Activated naive CD4-positive, alpha-beta T cell treated with anti-CD3 and anti-CD28 coated beads, Interleukin-2, amount 50 U/mL, for 72 hours (primary cell): ENCODE measurements at regions not wholly inside any gene's neighbourhood (a gene's known extent, or its start where the extent isn't known, plus 50 kb on each side); places are given as distances from the start of the nearest gene placed in this dataset.

Experiments used
- ATAC-seq, 2 donors: fragments of 150-1000 bp; cut with Tn5 transposase; 2 replicates each; pipeline ENCODE4 v1.10.0; 2021; ENCODE audit warnings: mild to moderate bottlenecking in 2 of 2, moderate library complexity in 2 of 2
- DNase-seq, 2 donors: peaks; one replicate each; pipeline ENCODE4 v3.0.0; 2021 to 2022; ENCODE audit warnings: low spot score in 2 of 2
- H3K27ac Mint-ChIP-seq, 2 donors: one replicate each; pipeline ENCODE4 v1.8.0; 2022; ENCODE audit warnings: mild to moderate bottlenecking in 2 of 2, mixed read lengths in 2 of 2
- H3K36me3 Mint-ChIP-seq, 2 donors: one replicate each; pipeline ENCODE4 v1.8.0; 2022; ENCODE audit warnings: mixed read lengths in 2 of 2
- H3K9me3 Mint-ChIP-seq, 2 donors: one replicate each; pipeline ENCODE4 v1.8.0; 2022; ENCODE audit warnings: mixed read lengths in 2 of 2

GRCh38 chr6:14965424-14966075, 280.3 kb upstream of the JARID2 start:
- H3K27ac Mint-ChIP-seq = no peak overlapping the region
- peaks cover 0 to 4% of the 10 kb centered on the region in 2 donors for H3K9me3 Mint-ChIP-seq
- H3K36me3 Mint-ChIP-seq = no peaks in the 10 kb centered on the region
- ATAC-seq = no peak
- DNase-seq = no peak

DNA sequence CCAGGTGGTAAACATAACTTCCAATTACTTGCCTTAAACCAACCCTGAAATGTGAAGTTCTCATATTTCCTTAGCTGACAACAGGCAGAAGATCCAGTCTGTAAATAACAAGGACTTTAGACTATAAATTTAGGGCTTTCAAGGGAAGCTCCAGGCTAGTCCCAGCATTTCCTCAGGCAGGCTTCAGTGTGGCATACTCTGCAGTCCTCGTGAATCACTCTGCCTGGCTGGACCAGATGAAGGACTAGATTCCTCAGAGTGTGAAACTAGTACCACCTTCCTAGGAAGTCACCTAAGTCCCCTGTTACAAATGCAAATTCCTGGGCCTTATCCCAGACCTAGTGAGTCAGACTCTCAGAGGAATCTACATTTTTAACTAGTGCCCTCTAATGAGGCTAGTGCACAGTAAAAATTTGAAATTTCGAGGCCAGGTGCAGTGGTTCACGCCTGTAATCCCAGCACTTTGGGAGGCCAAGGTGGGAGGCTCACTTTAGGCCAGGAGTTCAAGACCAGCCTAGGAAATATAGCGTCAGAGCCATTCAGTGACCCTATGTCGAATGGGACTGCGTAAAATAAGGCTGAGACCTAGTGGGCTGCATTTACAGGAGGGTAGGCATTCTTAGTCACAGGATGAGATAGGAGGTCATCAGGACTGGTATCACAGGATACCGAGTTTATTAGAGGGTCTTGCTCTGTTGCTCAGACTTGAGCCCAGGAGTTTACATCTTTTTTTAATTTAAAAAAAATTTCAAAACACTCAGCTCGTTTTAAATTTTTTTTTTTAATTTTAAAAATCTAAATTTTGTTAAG, 279.6 kb upstream of the JARID2 start:
- H3K36me3 Mint-ChIP-seq = no peaks in the 10 kb centered on the region
- ATAC-seq (peak in 1 of 2 donors; percentile 18), DNase-seq (no peak)
- H3K27ac Mint-ChIP-seq = no peak overlapping the region
- H3K9me3 Mint-ChIP-seq = peaks cover 0 to 4% of the 10 kb centered on the region in 2 donors

DNA sequence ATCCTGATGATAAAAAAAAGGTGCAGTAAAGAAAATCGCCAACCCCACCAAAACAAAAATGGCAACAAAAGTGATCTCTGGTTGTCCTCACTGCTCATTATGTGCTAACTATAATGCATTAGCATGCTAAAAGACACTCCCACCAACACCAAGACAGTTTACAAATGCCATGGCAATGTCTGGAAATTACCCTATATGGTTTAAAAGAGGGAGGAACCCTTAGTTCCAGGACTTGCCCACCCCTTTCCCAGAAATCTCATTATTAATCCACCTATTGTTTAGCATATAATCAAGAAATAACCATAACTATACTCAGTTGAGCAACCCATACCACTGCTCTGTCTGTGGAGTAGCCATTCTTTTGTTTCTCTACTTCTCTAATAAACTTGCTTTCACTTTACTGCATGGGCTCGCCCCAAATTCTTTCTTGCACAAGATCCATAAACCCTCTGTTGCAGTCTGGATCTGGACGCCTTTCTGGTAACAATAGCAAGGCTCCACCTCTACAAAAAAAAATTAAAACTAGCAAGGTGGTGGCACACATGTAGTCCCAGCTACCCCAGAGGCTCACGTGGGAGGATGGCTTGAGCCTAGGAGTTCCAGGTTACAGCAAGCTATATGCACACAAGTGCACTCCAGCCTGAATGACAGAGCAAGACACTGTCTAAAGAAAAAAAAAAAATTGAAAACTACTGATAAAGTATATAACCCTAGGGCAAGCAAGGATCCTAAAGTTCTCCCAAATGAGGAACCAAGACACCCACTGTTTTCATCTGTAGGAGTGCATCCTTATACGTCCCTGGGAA, 278.8 kb upstream of the JARID2 start:
- no peaks in the 10 kb centered on the region for H3K36me3 Mint-ChIP-seq
- ATAC-seq = no peak
- no peak overlapping the region for H3K27ac Mint-ChIP-seq
- H3K9me3 Mint-ChIP-seq = peaks cover 0 to 4% of the 10 kb centered on the region in 2 donors
- no peak for DNase-seq

DNA sequence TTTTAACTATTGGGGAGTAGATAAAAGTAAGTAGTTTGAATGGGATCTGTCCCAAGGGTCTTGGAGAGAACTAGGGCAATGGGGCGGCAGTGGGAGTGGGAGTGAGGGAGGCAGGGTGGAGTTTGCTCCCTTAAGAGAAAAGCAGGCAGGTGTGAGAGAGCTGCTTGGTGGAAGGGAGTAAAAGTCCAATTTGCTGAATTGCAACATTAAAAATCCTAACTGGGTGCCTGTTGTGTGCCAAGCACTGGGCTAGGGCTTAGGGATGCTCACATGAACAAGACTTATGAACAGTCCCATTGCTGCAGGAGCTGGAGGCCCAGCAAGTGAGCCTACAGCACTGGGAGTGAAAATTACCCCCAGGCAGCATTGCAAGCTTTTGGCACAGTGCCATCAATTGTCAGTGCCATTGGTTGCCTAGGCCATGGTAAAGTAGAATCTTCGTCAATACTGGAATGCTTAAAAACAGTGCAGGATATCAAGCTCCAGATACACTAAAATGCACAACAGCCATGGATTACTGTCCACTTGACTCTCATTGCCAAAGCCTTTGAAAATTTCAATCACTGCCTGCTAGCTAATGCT, 277.7 kb upstream of the JARID2 start:
- no peak for ATAC-seq
- H3K27ac Mint-ChIP-seq = no peak overlapping the region
- peaks cover 0 to 4% of the 10 kb centered on the region in 2 donors for H3K9me3 Mint-ChIP-seq
- no peak for DNase-seq
- no peaks in the 10 kb centered on the region for H3K36me3 Mint-ChIP-seq

- Mint-ChIP-seq H3K36me3 (no peaks in the 10 kb centered on the region), H3K27ac (no peak overlapping the region), H3K9me3 (peaks cover 0 to 4% of the 10 kb centered on the region in 2 donors)
- DNase-seq (no peak), ATAC-seq (no peak)
Observed at GRCh38 chr6:14969126-14969525, 276.7 kb upstream of the JARID2 start.

GRCh38 chr6:14972379-14973067, 273.3 kb upstream of the JARID2 start:
- no peak for DNase-seq
- no peaks in the 10 kb centered on the region for H3K36me3 Mint-ChIP-seq
- no peak for ATAC-seq
- peaks cover 0 to 4% of the 10 kb centered on the region in 2 donors for H3K9me3 Mint-ChIP-seq
- no peak overlapping the region for H3K27ac Mint-ChIP-seq

- Mint-ChIP-seq H3K27ac (no peak overlapping the region), H3K9me3 (peaks cover 0 to 4% of the 10 kb centered on the region in 2 donors), H3K36me3 (no peaks in the 10 kb centered on the region)
- ATAC-seq (no peak), DNase-seq (no peak)
Observed at GRCh38 chr6:14974372-14974771, 271.5 kb upstream of the JARID2 start.

DNA sequence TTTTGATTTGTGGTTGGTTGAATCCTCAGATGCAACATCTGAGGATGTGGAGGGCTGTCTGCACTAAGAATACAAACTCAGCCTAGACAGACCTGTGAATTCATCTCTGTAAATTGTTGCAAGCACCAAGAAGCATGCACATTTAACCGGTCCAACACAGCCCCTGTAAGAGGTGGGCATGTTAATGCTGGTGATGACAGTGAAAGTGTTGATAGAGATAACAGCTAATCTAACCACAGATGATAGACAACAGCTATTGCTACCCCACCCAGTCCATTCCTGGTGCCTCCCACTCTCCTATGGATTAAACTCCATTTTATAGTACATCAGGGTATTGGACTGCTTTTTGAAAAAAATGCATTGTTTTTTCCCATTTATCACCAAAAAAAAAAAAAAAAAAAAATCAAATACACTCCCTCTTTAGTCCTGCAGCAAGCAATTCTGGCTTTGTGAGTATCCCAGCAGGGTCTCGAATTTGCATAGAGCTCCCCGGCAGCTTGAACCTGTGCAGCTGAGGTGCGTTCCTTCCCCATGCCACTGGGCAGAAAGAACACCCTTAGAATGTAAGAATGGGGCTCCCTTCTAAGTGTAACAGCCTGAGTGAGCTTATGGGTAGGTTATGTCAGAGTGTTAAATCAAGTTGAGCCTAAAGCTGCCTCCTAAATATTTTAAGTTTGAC, 270.9 kb upstream of the JARID2 start:
- H3K27ac Mint-ChIP-seq = no peak overlapping the region
- no peak for ATAC-seq

DNA sequence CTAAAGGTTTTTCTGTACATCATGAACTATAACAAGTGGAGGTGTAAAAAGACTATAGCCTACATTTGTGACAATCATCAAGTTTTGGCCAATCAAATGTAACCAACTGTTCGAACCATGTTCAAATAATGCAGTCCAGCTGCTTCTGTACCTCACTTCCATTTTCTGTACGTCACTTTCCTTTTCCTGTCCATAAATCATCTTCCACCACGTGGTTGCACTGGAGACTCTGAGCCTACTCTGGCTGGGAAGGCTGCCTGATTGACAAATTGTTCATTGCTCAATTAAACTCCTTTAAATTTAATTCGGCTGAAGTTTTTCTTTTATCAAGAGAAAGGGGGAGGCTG, 270.4 kb upstream of the JARID2 start:
- DNase-seq = no peak
- no peaks in the 10 kb centered on the region for H3K9me3 Mint-ChIP-seq
- no peak for ATAC-seq
- no peaks in the 10 kb centered on the region for H3K36me3 Mint-ChIP-seq
- no peak overlapping the region for H3K27ac Mint-ChIP-seq

More for the DNA sequence above, 270.9 kb upstream of the JARID2 start:
- Mint-ChIP-seq H3K9me3 (peaks cover 0 to 2% of the 10 kb centered on the region in 2 donors), H3K36me3 (no peaks in the 10 kb centered on the region)
- no peak for DNase-seq

DNA sequence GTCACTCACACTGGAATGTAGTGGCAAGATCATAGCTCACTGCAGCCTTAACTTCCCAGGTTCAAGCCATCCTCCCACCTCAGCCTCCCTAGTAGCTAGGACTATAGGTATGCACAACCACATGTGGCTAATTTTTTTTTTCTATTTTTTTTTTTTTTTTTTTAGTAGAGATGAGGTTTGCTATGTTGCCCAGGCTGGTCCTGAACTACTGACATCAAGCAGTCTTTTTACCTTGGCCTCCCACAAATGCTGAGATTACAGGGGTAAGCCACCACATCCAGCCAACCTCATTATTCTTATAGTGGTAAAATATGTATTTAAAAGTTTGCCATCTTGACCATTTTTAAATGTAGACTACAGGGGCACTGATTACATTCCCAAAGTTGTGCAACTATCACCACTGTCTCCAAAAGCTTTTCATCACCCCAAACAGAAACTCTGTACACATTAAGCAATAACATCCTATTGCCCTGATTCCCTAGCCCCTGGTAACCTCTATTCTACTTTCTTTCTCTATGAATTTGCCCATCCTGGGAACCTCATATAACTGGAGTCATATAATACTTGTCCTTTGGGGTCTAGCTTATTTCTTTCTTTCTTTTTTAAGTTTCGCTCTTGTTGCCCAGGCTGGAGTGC, 268.0 kb upstream of the JARID2 start:
- H3K27ac Mint-ChIP-seq = no peak overlapping the region
- H3K9me3 Mint-ChIP-seq = no peaks in the 10 kb centered on the region
- ATAC-seq (no peak), DNase-seq (no peak)
- no peaks in the 10 kb centered on the region for H3K36me3 Mint-ChIP-seq

GRCh38 chr6:14981960-14982359, 263.9 kb upstream of the JARID2 start:
- Mint-ChIP-seq H3K27ac (no peak overlapping the region), H3K36me3 (no peaks in the 10 kb centered on the region), H3K9me3 (no peaks in the 10 kb centered on the region)
- DNase-seq (no peak), ATAC-seq (no peak)

- H3K36me3 Mint-ChIP-seq = no peaks in the 10 kb centered on the region
- ATAC-seq (no peak), DNase-seq (no peak)
- no peaks in the 10 kb centered on the region for H3K9me3 Mint-ChIP-seq
- no peak overlapping the region for H3K27ac Mint-ChIP-seq
Observed at GRCh38 chr6:14983599-14984518, 262.0 kb upstream of the JARID2 start.

- DNase-seq (no peak), ATAC-seq (no peak)
- H3K36me3 Mint-ChIP-seq = no peaks in the 10 kb centered on the region
- no peaks in the 10 kb centered on the region for H3K9me3 Mint-ChIP-seq
- H3K27ac Mint-ChIP-seq = no peak overlapping the region
Observed at GRCh38 chr6:14984519-14984853, 261.4 kb upstream of the JARID2 start.

GRCh38 chr6:14985366-14985765, 260.5 kb upstream of the JARID2 start:
- ATAC-seq = no peak
- H3K9me3 Mint-ChIP-seq = no peaks in the 10 kb centered on the region
- H3K27ac Mint-ChIP-seq = no peak overlapping the region
- DNase-seq = no peak
- no peaks in the 10 kb centered on the region for H3K36me3 Mint-ChIP-seq

DNA sequence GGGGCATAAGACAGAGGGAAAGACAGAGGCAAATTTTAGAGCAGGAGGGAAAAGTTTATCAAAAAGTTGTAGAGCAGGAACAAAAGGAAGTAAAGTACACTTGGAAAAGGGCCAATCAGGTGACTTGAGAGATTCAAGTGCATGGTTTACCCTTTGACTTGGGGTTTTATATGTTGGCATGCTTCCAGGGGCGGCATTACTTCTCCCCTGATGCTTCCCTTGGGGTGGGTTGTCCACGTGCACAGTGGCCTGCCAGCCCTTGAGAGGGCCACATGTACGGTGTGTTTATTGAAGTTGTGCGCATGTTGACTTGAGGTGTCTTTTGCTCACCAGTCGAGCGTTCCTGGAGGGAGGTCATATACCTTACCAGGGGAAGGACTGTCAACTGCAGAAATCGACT, 259.5 kb upstream of the JARID2 start:
- Mint-ChIP-seq H3K36me3 (no peaks in the 10 kb centered on the region), H3K9me3 (no peaks in the 10 kb centered on the region), H3K27ac (no peak overlapping the region)
- DNase-seq (no peak), ATAC-seq (no peak)
